ENCODE measurements at regions not wholly inside any gene's neighbourhood (a gene's known extent, or its start where the extent isn't known, plus 50 kb on each side); places are given as distances from the start of the nearest gene placed in this dataset.

DNA sequence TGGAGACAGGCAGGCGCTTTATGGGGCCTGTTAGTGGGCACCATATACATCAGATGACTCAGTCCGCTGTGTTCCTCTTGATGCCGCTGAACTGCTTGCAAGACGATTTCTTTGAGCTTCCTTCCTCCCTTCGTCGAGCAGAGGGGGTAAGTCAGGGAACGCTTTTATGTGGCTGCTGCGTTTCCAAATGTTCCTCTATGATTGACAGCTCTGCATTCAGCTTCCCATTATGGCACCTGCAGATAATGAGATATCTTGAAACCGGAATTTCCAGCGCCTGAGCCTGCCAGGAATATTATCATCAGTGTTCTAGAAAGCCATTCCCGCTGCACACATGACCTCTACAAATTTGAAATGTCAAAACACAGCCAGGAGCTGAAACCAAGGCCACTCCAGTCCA, 257.0 kb downstream of the TSHZ3 start:
- TF ChIP-seq ESRRA (IDR thresholded peaks at IDR 0.05; ENCODE audit: borderline replicate concordance, low read length) (no peak), JUN (IDR thresholded peaks at IDR 0.05) (no peak), POLR2AphosphoS2 (conservative IDR thresholded peaks at IDR 0.05; ENCODE audit: low read length) (no peak), POLR2A (IDR thresholded peaks at IDR 0.05; ENCODE audit: low read length) (no peak), RFX5 (IDR thresholded peaks at IDR 0.05) (no peak), NPAS2 (CRISPR knock-in tag; IDR thresholded peaks at IDR 0.05; ENCODE audit: borderline replicate concordance) (no peak), FOSL2 (IDR thresholded peaks at IDR 0.05) (no peak), FOSL2 (CRISPR knock-in tag; IDR thresholded peaks at IDR 0.05) (no peak), KDM5A (IDR thresholded peaks at IDR 0.05) (no peak), ZSCAN20 (CRISPR knock-in tag; IDR thresholded peaks at IDR 0.05) (no peak), ZFP36 (IDR thresholded peaks at IDR 0.05; ENCODE audit: borderline replicate concordance, partially characterized antibody) (no peak), SREBF2 (IDR thresholded peaks at IDR 0.05) (no peak), FOXS1 (CRISPR knock-in tag; IDR thresholded peaks at IDR 0.05) (no peak)
- TF ChIP-seq, protein P1, sequence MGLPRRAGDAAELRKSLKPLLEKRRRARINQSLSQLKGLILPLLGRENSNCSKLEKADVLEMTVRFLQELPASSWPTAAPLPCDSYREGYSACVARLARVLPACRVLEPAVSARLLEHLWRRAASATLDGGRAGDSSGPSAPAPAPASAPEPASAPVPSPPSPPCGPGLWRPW (IDR thresholded peaks at IDR 0.05): no peak
- TF ChIP-seq, protein P2, sequence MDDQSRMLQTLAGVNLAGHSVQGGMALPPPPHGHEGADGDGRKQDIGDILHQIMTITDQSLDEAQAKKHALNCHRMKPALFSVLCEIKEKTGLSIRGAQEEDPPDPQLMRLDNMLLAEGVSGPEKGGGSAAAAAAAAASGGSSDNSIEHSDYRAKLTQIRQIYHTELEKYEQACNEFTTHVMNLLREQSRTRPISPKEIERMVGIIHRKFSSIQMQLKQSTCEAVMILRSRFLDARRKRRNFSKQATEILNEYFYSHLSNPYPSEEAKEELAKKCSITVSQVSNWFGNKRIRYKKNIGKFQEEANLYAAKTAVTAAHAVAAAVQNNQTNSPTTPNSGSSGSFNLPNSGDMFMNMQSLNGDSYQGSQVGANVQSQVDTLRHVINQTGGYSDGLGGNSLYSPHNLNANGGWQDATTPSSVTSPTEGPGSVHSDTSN (IDR thresholded peaks at IDR 0.05): no peak
- TF ChIP-seq, protein P3, sequence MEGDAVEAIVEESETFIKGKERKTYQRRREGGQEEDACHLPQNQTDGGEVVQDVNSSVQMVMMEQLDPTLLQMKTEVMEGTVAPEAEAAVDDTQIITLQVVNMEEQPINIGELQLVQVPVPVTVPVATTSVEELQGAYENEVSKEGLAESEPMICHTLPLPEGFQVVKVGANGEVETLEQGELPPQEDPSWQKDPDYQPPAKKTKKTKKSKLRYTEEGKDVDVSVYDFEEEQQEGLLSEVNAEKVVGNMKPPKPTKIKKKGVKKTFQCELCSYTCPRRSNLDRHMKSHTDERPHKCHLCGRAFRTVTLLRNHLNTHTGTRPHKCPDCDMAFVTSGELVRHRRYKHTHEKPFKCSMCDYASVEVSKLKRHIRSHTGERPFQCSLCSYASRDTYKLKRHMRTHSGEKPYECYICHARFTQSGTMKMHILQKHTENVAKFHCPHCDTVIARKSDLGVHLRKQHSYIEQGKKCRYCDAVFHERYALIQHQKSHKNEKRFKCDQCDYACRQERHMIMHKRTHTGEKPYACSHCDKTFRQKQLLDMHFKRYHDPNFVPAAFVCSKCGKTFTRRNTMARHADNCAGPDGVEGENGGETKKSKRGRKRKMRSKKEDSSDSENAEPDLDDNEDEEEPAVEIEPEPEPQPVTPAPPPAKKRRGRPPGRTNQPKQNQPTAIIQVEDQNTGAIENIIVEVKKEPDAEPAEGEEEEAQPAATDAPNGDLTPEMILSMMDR (IDR thresholded peaks at IDR 0.05): no peak
- ATAC-seq: no peak
- peak; percentile 88 for FAIRE-seq
- DNase-seq (ENCODE audit: low read depth in 1 of 2, low spot score in 1 of 2): no peak
- POLR2A ChIA-PET: no interaction called here
- Histone ChIP-seq H3K4me3 (no peak overlapping the region), H3K4me1 (no peaks in the 10 kb centered on the region), H3K4me2 (no peak overlapping the region), H3K27ac (no peak overlapping the region), H3K9me3 (peaks cover 11% of the 10 kb centered on the region)
- WGBS (ENCODE audit: missing lambda C conversion rate): 26% methylated on average over 11 of the region's 11 CpGs
- CTCF ChIA-PET: interaction anchor here (1.3 kb wide), 1 partner anchor 14 kb away, joined by 3 read pairs; no protein-coding TSS in a partner anchor

DNA sequence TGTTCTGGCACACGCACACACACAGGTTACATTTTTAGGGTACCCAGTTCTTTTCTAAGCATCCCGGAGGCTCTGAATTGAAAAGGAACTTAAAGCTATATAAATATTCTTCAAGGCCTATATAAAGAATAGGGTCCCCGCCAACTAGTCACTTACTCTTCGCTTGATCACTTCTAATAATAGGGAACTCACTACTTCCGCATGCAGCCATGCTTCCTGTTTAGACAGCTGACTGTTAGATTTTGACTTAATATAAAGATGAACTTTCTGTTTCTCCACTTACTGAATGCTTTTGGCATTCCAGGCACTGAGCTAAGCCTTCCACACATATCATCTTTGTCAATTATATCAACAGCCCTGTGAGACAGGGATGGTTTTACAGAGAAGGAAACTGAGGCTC, 259.6 kb downstream of the TSHZ3 start:
- Histone ChIP-seq H3K4me2 (no peak overlapping the region), H3K9me3 (peaks cover 6% of the 10 kb centered on the region), H3K27ac (no peak overlapping the region), H3K4me1 (no peaks in the 10 kb centered on the region), H3K4me3 (no peak overlapping the region)
- DNase-seq (ENCODE audit: low read depth in 1 of 2, low spot score in 1 of 2): no peak
- TF ChIP-seq RAD21 (conservative IDR thresholded peaks at IDR 0.05 in 1 of 2, IDR thresholded peaks at IDR 0.05 in 1 of 2): no peak
- TF ChIP-seq MAFK (IDR thresholded peaks at IDR 0.05; ENCODE audit: partially characterized antibody): no peak
- TF ChIP-seq KDM1A (IDR thresholded peaks at IDR 0.05; ENCODE audit: low read depth): no peak
- TF ChIP-seq RCOR1 (IDR thresholded peaks at IDR 0.05; ENCODE audit: low read depth, low read length): no peak
- no peak for TF ChIP-seq POLR2A (IDR thresholded peaks at IDR 0.05; ENCODE audit: low read length)
- TF ChIP-seq, protein P2 (IDR thresholded peaks at IDR 0.05): no peak
- TF ChIP-seq NPAS2 (CRISPR knock-in tag; IDR thresholded peaks at IDR 0.05; ENCODE audit: borderline replicate concordance): no peak
- no peak for TF ChIP-seq HOXB13 (CRISPR knock-in tag; IDR thresholded peaks at IDR 0.05; ENCODE audit: low read depth)
- TF ChIP-seq TFCP2L1 (CRISPR knock-in tag; IDR thresholded peaks at IDR 0.05): no peak
- no peak for TF ChIP-seq CHD2 (IDR thresholded peaks at IDR 0.05; ENCODE audit: low read length, partially characterized antibody)
- no peak for TF ChIP-seq RNF2 (IDR thresholded peaks at IDR 0.05; ENCODE audit: borderline replicate concordance, low read depth)
- TF ChIP-seq GATA3 (IDR thresholded peaks at IDR 0.05; ENCODE audit: borderline replicate concordance): no peak
- no peak for TF ChIP-seq EHF (CRISPR knock-in tag; IDR thresholded peaks at IDR 0.05)
- TF ChIP-seq CHD4 (IDR thresholded peaks at IDR 0.05; ENCODE audit: borderline replicate concordance): no peak
- TF ChIP-seq FOSB (CRISPR knock-in tag; IDR thresholded peaks at IDR 0.05): no peak
- TF ChIP-seq, protein P4, sequence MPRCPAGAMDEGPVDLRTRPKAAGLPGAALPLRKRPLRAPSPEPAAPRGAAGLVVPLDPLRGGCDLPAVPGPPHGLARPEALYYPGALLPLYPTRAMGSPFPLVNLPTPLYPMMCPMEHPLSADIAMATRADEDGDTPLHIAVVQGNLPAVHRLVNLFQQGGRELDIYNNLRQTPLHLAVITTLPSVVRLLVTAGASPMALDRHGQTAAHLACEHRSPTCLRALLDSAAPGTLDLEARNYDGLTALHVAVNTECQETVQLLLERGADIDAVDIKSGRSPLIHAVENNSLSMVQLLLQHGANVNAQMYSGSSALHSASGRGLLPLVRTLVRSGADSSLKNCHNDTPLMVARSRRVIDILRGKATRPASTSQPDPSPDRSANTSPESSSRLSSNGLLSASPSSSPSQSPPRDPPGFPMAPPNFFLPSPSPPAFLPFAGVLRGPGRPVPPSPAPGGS (IDR thresholded peaks at IDR 0.05): no peak
- ATAC-seq: no peak
- WGBS (ENCODE audit: missing lambda C conversion rate): 50% methylated on average over 5 of the region's 5 CpGs
- ChIA-PET CTCF (no interaction called here), POLR2A (no interaction called here)
- FAIRE-seq: no peak
